Fibroblast of lung (primary cell): ENCODE measurements at regions not wholly inside any gene's neighbourhood (a gene's known extent, or its start where the extent isn't known, plus 50 kb on each side); places are given as distances from the start of the nearest gene placed in this dataset.

ENCODE experiments used
- CTCF ChIP-seq, 2 donors: IDR thresholded peaks in 1 of 2; conservative IDR thresholded peaks in 1 of 2; 1 replicate in 1 of 2; 2 replicates in 1 of 2; pipeline ENCODE4 v1.5.1; 2011 to 2012; ENCODE audit warnings: low read length in 2 of 2, control low read depth in 1 of 2, inconsistent platforms in 1 of 2, low read depth in 1 of 2, mild to moderate bottlenecking in 1 of 2
- EZH2 ChIP-seq: IDR thresholded peaks from 2 replicates; pipeline ENCODE4 v1.5.1; 2012; ENCODE audit warnings: low read length, control low read depth, mild to moderate bottlenecking; ENCODE audit errors: missing control alignments

DNA sequence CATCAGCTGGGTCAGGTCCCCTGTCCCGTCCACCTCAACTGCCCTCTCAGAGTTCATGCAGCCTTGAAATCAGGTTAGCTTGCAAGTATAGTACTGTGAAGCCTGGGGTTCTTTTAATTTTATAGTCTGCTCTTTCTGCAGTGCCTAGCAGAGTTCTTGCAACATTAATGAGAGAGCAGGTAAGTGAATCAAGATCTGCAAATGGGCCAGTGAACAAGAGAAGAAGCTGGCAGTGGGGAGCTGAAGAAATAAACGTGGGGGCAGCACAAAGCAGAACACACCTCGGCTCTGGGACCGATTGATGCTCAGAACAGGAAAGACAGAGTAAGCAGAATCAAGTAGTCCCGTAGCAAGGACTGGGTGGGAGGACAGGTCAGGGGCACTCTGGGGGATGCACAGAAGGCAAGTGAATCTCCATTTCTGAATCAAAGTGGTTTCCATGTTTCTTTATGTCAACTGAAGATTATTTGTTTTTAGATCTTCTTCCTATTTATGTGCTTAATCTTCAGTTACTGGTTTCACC lies 675.5 kb downstream of the RNF144A start:
- TF ChIP-seq CTCF (conservative IDR thresholded peaks at IDR 0.05 in 1 of 2, IDR thresholded peaks at IDR 0.05 in 1 of 2; ENCODE audit: low read depth in 1 of 2, low read length in 2 of 2) (no peak), EZH2 (no peak)
